ENCODE measurements at regions not wholly inside any gene's neighbourhood (a gene's known extent, or its start where the extent isn't known, plus 50 kb on each side); places are given as distances from the start of the nearest gene placed in this dataset.

- no peak for DNase-seq (ENCODE audit: low read depth in 2 of 2)
Measured at GRCh38 chr20:40542065-40542464, 147.0 kb downstream of the MAFB start.

GRCh38 chr20:40540166-40540565, 148.9 kb downstream of the MAFB start:
- no peak for DNase-seq (ENCODE audit: low read depth in 2 of 2)

- no peak for DNase-seq (ENCODE audit: low read depth in 2 of 2)
Measured at GRCh38 chr20:40538131-40538530, 150.9 kb downstream of the MAFB start.

- no peak for DNase-seq (ENCODE audit: low read depth in 2 of 2)
Measured at GRCh38 chr20:40536808-40537207, 152.2 kb downstream of the MAFB start.

GRCh38 chr20:40535816-40536215, 153.2 kb downstream of the MAFB start:
- no peak for DNase-seq (ENCODE audit: low read depth in 2 of 2)

- DNase-seq (ENCODE audit: low read depth in 2 of 2): no peak
Measured at GRCh38 chr20:40532103-40532502, 156.9 kb downstream of the MAFB start.

- DNase-seq (ENCODE audit: low read depth in 2 of 2): no peak
Measured at GRCh38 chr20:40525351-40525750, 163.7 kb downstream of the MAFB start.

- no peak for DNase-seq (ENCODE audit: low read depth in 2 of 2)
Measured at GRCh38 chr20:40524071-40524470, 165.0 kb downstream of the MAFB start.

- DNase-seq (ENCODE audit: low read depth in 2 of 2): no peak
Measured at GRCh38 chr20:40522405-40522804, 166.6 kb downstream of the MAFB start.

- DNase-seq (ENCODE audit: low read depth in 2 of 2): no peak
Measured at GRCh38 chr20:40521962-40522361, 167.1 kb downstream of the MAFB start.

- DNase-seq (ENCODE audit: low read depth in 2 of 2): no peak
Measured at GRCh38 chr20:40519918-40520317, 169.1 kb downstream of the MAFB start.

GRCh38 chr20:40512994-40513393, 176.0 kb downstream of the MAFB start:
- no peak for DNase-seq (ENCODE audit: low read depth in 2 of 2)

GRCh38 chr20:40512591-40512990, 176.4 kb downstream of the MAFB start:
- DNase-seq (ENCODE audit: low read depth in 2 of 2): no peak

GRCh38 chr20:40511478-40511877, 177.6 kb downstream of the MAFB start:
- DNase-seq (ENCODE audit: low read depth in 2 of 2): no peak

GRCh38 chr20:40510622-40511021, 178.4 kb downstream of the MAFB start:
- DNase-seq (ENCODE audit: low read depth in 2 of 2): no peak

- DNase-seq (ENCODE audit: low read depth in 2 of 2): no peak
Measured at GRCh38 chr20:40508821-40509220, 180.2 kb downstream of the MAFB start.

- DNase-seq (ENCODE audit: low read depth in 2 of 2): no peak
Measured at GRCh38 chr20:40506537-40506939, 182.5 kb downstream of the MAFB start.

GRCh38 chr20:40503119-40503518, 185.9 kb downstream of the MAFB start:
- no peak for DNase-seq (ENCODE audit: low read depth in 2 of 2)

- no peak for DNase-seq (ENCODE audit: low read depth in 2 of 2)
Measured at GRCh38 chr20:40502576-40502975, 186.5 kb downstream of the MAFB start.

GRCh38 chr20:40499391-40499790, 189.6 kb downstream of the MAFB start:
- DNase-seq (ENCODE audit: low read depth in 2 of 2): no peak

- DNase-seq (ENCODE audit: low read depth in 2 of 2): no peak
Measured at GRCh38 chr20:40497899-40498691, 190.9 kb downstream of the MAFB start.

GRCh38 chr20:40495956-40496355, 193.1 kb downstream of the MAFB start:
- DNase-seq (ENCODE audit: low read depth in 2 of 2): no peak

GRCh38 chr20:40494248-40494647, 194.8 kb downstream of the MAFB start:
- DNase-seq (ENCODE audit: low read depth in 2 of 2): no peak

- no peak for DNase-seq (ENCODE audit: low read depth in 2 of 2)
Measured at GRCh38 chr20:40493549-40493948, 195.5 kb downstream of the MAFB start.

Data from stimulated activated CD4-positive, alpha-beta T cell treated with anti-CD3 and anti-CD28 coated beads, Interleukin-1b, Interleukin-23, amount 100 ng/mL, for 4 hours (primary cell).